ENCODE measurements at regions not wholly inside any gene's neighbourhood (a gene's known extent, or its start where the extent isn't known, plus 50 kb on each side); places are given as distances from the start of the nearest gene placed in this dataset. TPM values are rescaled to one million over a fixed set of nuclear protein-coding genes. Genes with fewer than 3 reads are reported as not detected.
"Not testable (repeated sequence)": the region's sequence is repeated elsewhere in the genome, so short reads cannot be mapped to it uniquely, and the experiment has no call there.

DNA sequence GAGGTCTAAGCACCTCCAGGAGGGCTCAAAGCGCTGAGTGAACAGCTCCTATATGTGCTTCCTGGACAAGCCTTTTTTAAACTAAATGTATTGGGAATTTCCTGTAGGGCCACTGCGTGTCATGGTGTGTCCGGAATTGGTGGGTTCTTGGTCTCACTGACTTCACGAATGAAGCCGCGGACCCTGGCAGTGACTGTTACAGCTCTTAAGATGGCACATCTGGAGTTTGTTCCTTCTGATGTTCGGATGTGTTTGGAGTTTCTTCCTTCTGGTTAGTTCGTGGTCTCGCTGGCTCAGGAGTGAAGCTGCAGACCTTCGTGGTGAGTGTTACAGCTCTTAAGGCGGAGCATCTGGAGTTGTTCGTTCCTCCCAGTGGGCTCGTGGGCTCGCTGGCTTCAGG, 51.2 kb upstream of the CXorf51A start:
- POLR2A ChIA-PET; DNase-seq; CTCF ChIA-PET; H2AFZ ChIP-seq (ENCODE audit: insufficient read depth, low read depth, low read length, poor library complexity, severe bottlenecking); H3K4me3 ChIP-seq (ENCODE audit: control extremely low read depth in 1 of 5, extremely low read depth in 1 of 5, insufficient read depth in 1 of 5, low read depth in 2 of 5, low read length in 4 of 5); H3K4me1 Mint-ChIP-seq; H3K27me3 Mint-ChIP-seq; H4K20me1 ChIP-seq (ENCODE audit: control insufficient read depth, insufficient read depth, low read length, poor library complexity, severe bottlenecking); intact Hi-C loops (cut with micrococcal nuclease); H3K4me2 ChIP-seq (replicated peaks; ENCODE audit: low read depth, low read length, poor library complexity, severe bottlenecking); H3K36me3 ChIP-seq (replicated peaks in 1 of 2; ENCODE audit: control extremely low read depth in 1 of 2, control insufficient read depth in 1 of 2, extremely low read depth in 1 of 2, insufficient read depth in 2 of 2, low read length in 1 of 2); H3K4me1 ChIP-seq (ENCODE audit: control insufficient read depth in 2 of 2, insufficient read depth in 2 of 2, low read length in 2 of 2); H3K27ac Mint-ChIP-seq; H3K9me3 Mint-ChIP-seq (ENCODE audit: insufficient read depth); H3K27me3 ChIP-seq (replicated peaks in 1 of 4; ENCODE audit: control extremely low read depth in 1 of 4, control insufficient read depth in 3 of 4, insufficient read depth in 4 of 4, low read length in 3 of 4); H3K27ac ChIP-seq (ENCODE audit: low read length in 2 of 2); H3K9ac ChIP-seq (ENCODE audit: low read length); H3K9me3 ChIP-seq (ENCODE audit: control extremely low read depth in 1 of 3, control insufficient read depth in 2 of 3, insufficient read depth in 1 of 3, low read length in 2 of 3); H3K4me3 Mint-ChIP-seq; H3K79me2 ChIP-seq (ENCODE audit: control insufficient read depth, insufficient read depth, low read length); ATAC-seq (ENCODE audit: low read depth): not testable (repeated sequence)
- WGBS (ENCODE audit: insufficient coverage): 87% methylated on average over 4 of the region's 14 CpGs

Small RNA genes lying in the stretch of these regions (small RNA-seq; reads per million reads assigned to genes)
- gene Z99497.1 (ENCODE audit: insufficient read length, low read depth, low replicate concordance): not detected
